GM13976 (cell line): ENCODE measurements at regions not wholly inside any gene's neighbourhood (a gene's known extent, or its start where the extent isn't known, plus 50 kb on each side); places are given as distances from the start of the nearest gene placed in this dataset.

Experiments
- DNase-seq: peaks from one replicate; pipeline ENCODE4 v3.0.0; 2012; ENCODE audit warnings: low spot score
- CTCF ChIP-seq: IDR thresholded peaks from 2 replicates; pipeline ENCODE4 v1.5.1; 2012; ENCODE audit warnings: borderline replicate concordance, mild to moderate bottlenecking; ENCODE audit not compliant: insufficient read depth; ENCODE audit errors: extremely low read depth, missing control alignments, control extremely low read depth
- in situ Hi-C: fragments of 300-500 bp; cut with MboI; formaldehyde crosslinking; loops from one replicate; pipeline ENCODE4 v1.12.0; 2022; ENCODE audit warnings: low sequenced_read_pairs, mixed read lengths, inconsistent platforms; ENCODE audit not compliant: unreplicated experiment

DNA sequence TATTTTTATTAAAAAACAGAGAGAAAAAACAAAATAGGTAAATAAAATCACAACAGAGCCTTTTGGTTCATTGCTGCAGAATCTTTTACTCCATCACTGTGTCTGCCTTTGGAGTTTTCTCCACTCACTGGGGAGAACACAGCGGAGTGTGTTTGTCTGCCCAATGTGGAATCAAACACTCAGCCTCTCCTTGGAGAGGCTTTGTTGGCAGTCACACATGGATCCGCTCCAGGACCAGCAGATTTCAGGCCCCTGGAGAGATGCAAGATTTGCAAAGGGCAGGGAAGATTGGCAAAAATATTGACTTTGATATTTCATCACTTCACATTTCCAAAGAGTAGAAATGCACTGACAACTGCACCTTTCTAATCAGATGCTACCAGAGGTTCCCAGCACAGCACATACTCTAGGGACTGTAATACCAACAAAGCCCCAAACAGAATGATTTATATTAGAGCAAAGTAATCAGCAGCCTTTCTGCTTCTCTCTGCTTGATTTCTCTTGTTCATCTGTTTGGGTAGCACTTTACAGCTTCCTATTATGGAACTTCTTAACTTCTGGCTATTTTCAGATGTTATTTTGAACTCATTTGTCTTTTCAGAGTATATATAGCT lies 1898.8 kb upstream of the PIK3C3 start:
- no peak for DNase-seq
- in situ Hi-C loops = no loop called here

DNA sequence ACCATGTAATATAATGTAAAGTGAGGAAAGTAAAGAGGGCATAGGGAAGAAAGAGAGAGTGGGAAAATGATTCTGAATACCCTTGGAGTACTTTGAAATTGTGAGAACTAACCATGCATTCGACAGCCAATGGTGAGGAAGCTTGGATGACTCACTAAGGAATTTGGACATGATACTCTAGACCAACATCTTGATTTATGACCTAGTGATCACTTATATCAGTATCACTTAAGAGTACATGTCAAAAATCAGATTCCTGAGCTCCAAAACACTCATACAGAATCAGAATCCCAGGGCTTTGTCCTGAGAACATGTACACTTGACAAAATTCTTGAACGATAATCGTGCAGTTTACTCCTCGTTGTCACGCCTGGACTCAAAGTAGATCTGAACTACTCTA lies 1899.8 kb upstream of the PIK3C3 start:
- in situ Hi-C loops = no loop called here
- no peak for DNase-seq
- no peak for TF ChIP-seq CTCF

More for the DNA sequence above, 1898.8 kb upstream of the PIK3C3 start:
- TF ChIP-seq CTCF = no peak

GRCh38 chr18:40049716-40050115 lies 1905.3 kb upstream of the PIK3C3 start:
- DNase-seq = no peak
- in situ Hi-C loops = no loop called here
- no peak for TF ChIP-seq CTCF

DNA sequence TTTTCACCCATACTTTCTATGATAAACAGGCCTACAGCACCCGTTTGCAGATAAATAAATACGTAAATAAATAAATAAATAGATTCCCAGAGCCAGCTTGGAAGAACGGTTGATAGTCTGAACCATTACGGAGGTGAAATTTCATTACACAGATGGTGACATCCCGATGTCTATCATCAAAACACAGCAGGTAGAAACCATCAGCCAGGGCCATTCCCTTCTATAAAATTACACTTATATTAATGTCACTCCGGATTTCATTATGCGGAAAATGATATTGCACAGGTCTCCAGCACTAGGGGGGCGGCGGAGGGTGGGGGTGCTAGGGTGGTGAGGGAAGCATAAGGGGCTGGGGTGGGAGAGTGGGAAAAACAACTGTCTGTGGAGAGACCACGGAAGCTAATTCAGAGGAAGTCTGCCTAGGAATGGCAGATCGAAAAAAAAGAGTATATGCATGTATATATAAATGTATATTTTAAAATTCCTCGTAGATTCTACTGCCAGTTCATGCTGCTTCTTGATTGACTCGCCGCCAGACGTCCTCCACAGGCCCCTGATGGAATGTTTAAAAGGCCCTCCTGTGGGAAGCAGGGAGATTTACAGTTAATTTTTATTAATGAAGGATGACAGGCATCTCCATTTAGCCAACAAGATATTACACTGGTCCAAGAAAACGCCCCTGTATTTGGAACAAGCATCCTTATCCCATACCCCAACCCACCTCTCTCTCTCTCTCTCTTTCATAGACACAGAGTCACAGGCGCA lies 1906.0 kb upstream of the PIK3C3 start:
- no peak for DNase-seq
- TF ChIP-seq CTCF = no peak
- in situ Hi-C loops = no loop called here

- in situ Hi-C loops = no loop called here
- DNase-seq = no peak
Measured at GRCh38 chr18:40048253-40048652, 1906.8 kb upstream of the PIK3C3 start.

GRCh38 chr18:40046596-40046995 lies 1908.4 kb upstream of the PIK3C3 start:
- in situ Hi-C loops = no loop called here
- DNase-seq = no peak
- TF ChIP-seq CTCF = no peak

More at GRCh38 chr18:40048253-40048652, 1906.8 kb upstream of the PIK3C3 start:
- TF ChIP-seq CTCF = no peak
